Thyroid gland (tissue), 4 donors: ENCODE measurements at regions not wholly inside any gene's neighbourhood (a gene's known extent, or its start where the extent isn't known, plus 50 kb on each side); places are given as distances from the start of the nearest gene placed in this dataset.

Experiments
- POLR2A ChIP-seq, 2 donors: fragments of 450-650 bp; IDR thresholded peaks; one replicate each; pipeline ENCODE4 v1.6.1; 2017; ENCODE audit warnings: antibody characterized with exemption in 2 of 2, mild to moderate bottlenecking in 2 of 2, moderate library complexity in 1 of 2
- TF ChIP-seq, protein P1 (sequence below), 6 experiments: fragments of 200-600 bp in 3 of 6; fragments of 450-650 bp in 3 of 6; sonication (generic) in 3 of 6; IDR thresholded peaks; one replicate each; pipeline ENCODE4 v1.5.1; 2016 to 2019; ENCODE audit warnings: antibody characterized with exemption in 6 of 6, mild to moderate bottlenecking in 2 of 6, inconsistent platforms in 1 of 6, moderate library complexity in 1 of 6

GRCh38 chr1:234727018-234727940, 117.3 kb upstream of the IRF2BP2 start:
- TF ChIP-seq, protein P1, sequence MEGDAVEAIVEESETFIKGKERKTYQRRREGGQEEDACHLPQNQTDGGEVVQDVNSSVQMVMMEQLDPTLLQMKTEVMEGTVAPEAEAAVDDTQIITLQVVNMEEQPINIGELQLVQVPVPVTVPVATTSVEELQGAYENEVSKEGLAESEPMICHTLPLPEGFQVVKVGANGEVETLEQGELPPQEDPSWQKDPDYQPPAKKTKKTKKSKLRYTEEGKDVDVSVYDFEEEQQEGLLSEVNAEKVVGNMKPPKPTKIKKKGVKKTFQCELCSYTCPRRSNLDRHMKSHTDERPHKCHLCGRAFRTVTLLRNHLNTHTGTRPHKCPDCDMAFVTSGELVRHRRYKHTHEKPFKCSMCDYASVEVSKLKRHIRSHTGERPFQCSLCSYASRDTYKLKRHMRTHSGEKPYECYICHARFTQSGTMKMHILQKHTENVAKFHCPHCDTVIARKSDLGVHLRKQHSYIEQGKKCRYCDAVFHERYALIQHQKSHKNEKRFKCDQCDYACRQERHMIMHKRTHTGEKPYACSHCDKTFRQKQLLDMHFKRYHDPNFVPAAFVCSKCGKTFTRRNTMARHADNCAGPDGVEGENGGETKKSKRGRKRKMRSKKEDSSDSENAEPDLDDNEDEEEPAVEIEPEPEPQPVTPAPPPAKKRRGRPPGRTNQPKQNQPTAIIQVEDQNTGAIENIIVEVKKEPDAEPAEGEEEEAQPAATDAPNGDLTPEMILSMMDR (IDR thresholded peaks at IDR 0.05) = no peak
- TF ChIP-seq POLR2A (IDR thresholded peaks at IDR 0.05) = no peak
